Astrocyte (in vitro differentiated cells and primary cell): ENCODE measurements at regions not wholly inside any gene's neighbourhood (a gene's known extent, or its start where the extent isn't known, plus 50 kb on each side); places are given as distances from the start of the nearest gene placed in this dataset.

ENCODE experiments used
- EZH2 ChIP-seq: IDR thresholded peaks from 2 replicates; pipeline ENCODE4 v1.6.1; 2012; ENCODE audit warnings: mild to moderate bottlenecking, low read length, inconsistent platforms; ENCODE audit not compliant: insufficient read depth
- TF ChIP-seq, protein P1 (sequence below): IDR thresholded peaks from 2 replicates; pipeline ENCODE4 v1.5.1; 2011; ENCODE audit warnings: low read depth, mild to moderate bottlenecking, inconsistent platforms, low read length, moderate library complexity; ENCODE audit not compliant: insufficient read depth

DNA sequence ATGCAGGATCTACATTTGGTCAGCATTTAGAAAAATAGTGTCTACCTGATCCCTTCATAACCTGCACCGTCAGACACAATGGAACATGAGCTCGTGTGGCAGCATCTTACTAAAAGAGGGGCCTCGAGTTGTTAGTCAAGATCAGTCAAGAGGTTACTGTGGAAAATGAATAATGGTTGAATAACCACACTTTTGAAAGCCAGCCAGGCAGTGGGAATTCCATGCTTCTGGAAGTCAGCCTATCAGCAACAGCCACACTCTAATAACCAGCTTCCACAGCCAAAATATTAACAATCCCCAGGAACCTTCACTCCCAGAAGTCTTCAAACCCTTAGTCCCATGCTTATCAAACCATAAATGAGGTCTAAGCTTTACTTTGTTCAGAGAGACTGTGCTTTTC is 234.3 kb downstream of the HS3ST1 start:
- TF ChIP-seq, protein P1, sequence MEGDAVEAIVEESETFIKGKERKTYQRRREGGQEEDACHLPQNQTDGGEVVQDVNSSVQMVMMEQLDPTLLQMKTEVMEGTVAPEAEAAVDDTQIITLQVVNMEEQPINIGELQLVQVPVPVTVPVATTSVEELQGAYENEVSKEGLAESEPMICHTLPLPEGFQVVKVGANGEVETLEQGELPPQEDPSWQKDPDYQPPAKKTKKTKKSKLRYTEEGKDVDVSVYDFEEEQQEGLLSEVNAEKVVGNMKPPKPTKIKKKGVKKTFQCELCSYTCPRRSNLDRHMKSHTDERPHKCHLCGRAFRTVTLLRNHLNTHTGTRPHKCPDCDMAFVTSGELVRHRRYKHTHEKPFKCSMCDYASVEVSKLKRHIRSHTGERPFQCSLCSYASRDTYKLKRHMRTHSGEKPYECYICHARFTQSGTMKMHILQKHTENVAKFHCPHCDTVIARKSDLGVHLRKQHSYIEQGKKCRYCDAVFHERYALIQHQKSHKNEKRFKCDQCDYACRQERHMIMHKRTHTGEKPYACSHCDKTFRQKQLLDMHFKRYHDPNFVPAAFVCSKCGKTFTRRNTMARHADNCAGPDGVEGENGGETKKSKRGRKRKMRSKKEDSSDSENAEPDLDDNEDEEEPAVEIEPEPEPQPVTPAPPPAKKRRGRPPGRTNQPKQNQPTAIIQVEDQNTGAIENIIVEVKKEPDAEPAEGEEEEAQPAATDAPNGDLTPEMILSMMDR, result no peak
- TF ChIP-seq EZH2, result no peak
